Gastrocnemius medialis (tissue), 4 donors: ENCODE measurements at regions not wholly inside any gene's neighbourhood (a gene's known extent, or its start where the extent isn't known, plus 50 kb on each side); places are given as distances from the start of the nearest gene placed in this dataset.
A peak's percentile ranks its signal among the peaks of the same experiment; 100 is the strongest.

ENCODE experiments used
- ATAC-seq, 2 donors: fragments of 150-250 bp; one replicate each; pipeline ENCODE4 v1.9.1; 2016
- DNase-seq, 2 donors: peaks; one replicate each; pipeline ENCODE4 v3.0.0-alpha.2; 2019
- H3K27ac ChIP-seq, 4 donors: fragments of 200-600 bp; sonication (generic); 1 replicate in 1 of 4; 2 replicates in 3 of 4; pipeline ENCODE4 v1.5.1; 2016 to 2018; ENCODE audit warnings: mild to moderate bottlenecking in 2 of 4, moderate library complexity in 1 of 4
- H3K27me3 ChIP-seq, 3 donors: fragments of 200-600 bp; sonication (generic) in 2 of 3; 1 replicate in 1 of 3; 2 replicates in 2 of 3; pipeline versions ENCODE4 v1.5.1 to v1.6.0; 2016 to 2019; ENCODE audit warnings: mild to moderate bottlenecking in 1 of 3, moderate library complexity in 1 of 3
- H3K36me3 ChIP-seq, 2 donors: fragments of 200-600 bp; sonication (generic) in 1 of 2; one replicate each; pipeline ENCODE4 v1.5.1; 2017 to 2018
- H3K4me1 ChIP-seq, 2 donors: fragments of 200-600 bp; sonication (generic) in 1 of 2; one replicate each; pipeline ENCODE4 v1.5.1; 2016 to 2017; ENCODE audit warnings: mild to moderate bottlenecking in 2 of 2
- H3K4me3 ChIP-seq, 4 donors: fragments of 200-600 bp; sonication (generic) in 3 of 4; 1 replicate in 1 of 4; 2 replicates in 3 of 4; pipeline ENCODE4 v1.5.1; 2016 to 2019; ENCODE audit warnings: mild to moderate bottlenecking in 2 of 4
- H3K9me3 ChIP-seq, 3 donors: fragments of 200-600 bp; sonication (generic) in 2 of 3; 1 replicate in 1 of 3; 2 replicates in 2 of 3; pipeline ENCODE4 v1.5.1; 2016 to 2019
- CTCF ChIP-seq, 5 experiments: fragments of 450-650 bp in 3 of 5; fragments of 200-600 bp in 2 of 5; sonication (generic) in 2 of 5; IDR thresholded peaks in 4 of 5; conservative IDR thresholded peaks in 1 of 5; 1 replicate in 4 of 5; 2 replicates in 1 of 5; pipeline ENCODE4 v1.5.1; 2016 to 2019; ENCODE audit warnings: antibody characterized with exemption in 5 of 5, mild to moderate bottlenecking in 3 of 5, moderate library complexity in 3 of 5
- POLR2A ChIP-seq, 2 donors: fragments of 450-650 bp; IDR thresholded peaks; one replicate each; pipeline ENCODE4 v1.6.1; 2017; ENCODE audit warnings: antibody characterized with exemption in 2 of 2, mild to moderate bottlenecking in 2 of 2, moderate library complexity in 2 of 2
- in situ Hi-C, 4 donors: fragments of 200-750 bp; cut with MboI; loops; one replicate each; pipeline versions ENCODE4 v1.15.0 to v1.8.0; 2017; ENCODE audit warnings: low sequenced_read_pairs in 4 of 4
- intact Hi-C: fragments of 100-400 bp; cut with DNase I; formaldehyde crosslinking; loops from one replicate; pipeline ENCODE4 v1.15.1; 2023; ENCODE audit warnings: low total_unique reads

GRCh38 chr4:38568768-38569167 is 95.2 kb upstream of the KLF3 start:
- no peaks in the 10 kb centered on the region for H3K27me3 ChIP-seq
- H3K27ac ChIP-seq, result no peak overlapping the region
- TF ChIP-seq CTCF (IDR thresholded peaks at IDR 0.05 in 4 of 5, conservative IDR thresholded peaks at IDR 0.05 in 1 of 5), result no peak
- no peak for TF ChIP-seq POLR2A (IDR thresholded peaks at IDR 0.05)
- H3K36me3 ChIP-seq, result no peaks in the 10 kb centered on the region
- intact Hi-C loops, result no loop called here
- ATAC-seq (no peak), DNase-seq (no peak)
- no peak overlapping the region for H3K4me3 ChIP-seq
- no peaks in the 10 kb centered on the region for H3K9me3 ChIP-seq
- H3K4me1 ChIP-seq, result no peaks in the 10 kb centered on the region
- in situ Hi-C loops, result no loop called here

GRCh38 chr4:38570647-38571276 is 93.2 kb upstream of the KLF3 start:
- Histone ChIP-seq H3K27me3 (no peaks in the 10 kb centered on the region), H3K9me3 (no peaks in the 10 kb centered on the region), H3K4me3 (no peak overlapping the region), H3K4me1 (peaks cover 0 to 14% of the 10 kb centered on the region in 2 donors), H3K27ac (no peak overlapping the region), H3K36me3 (no peaks in the 10 kb centered on the region)
- ATAC-seq (no peak), DNase-seq (no peak)
- no peak for TF ChIP-seq POLR2A (IDR thresholded peaks at IDR 0.05)
- no peak for TF ChIP-seq CTCF (IDR thresholded peaks at IDR 0.05 in 4 of 5, conservative IDR thresholded peaks at IDR 0.05 in 1 of 5)
- in situ Hi-C loops, result no loop called here
- intact Hi-C loops, result loop anchor here (10.0 kb wide), 1 partner anchor 376 kb away; no protein-coding TSS in a partner anchor

GRCh38 chr4:38572793-38573192 is 91.2 kb upstream of the KLF3 start:
- Histone ChIP-seq H3K9me3 (no peaks in the 10 kb centered on the region), H3K4me1 (peaks cover 0 to 14% of the 10 kb centered on the region in 2 donors), H3K4me3 (no peak overlapping the region), H3K27ac (no peak overlapping the region), H3K27me3 (no peaks in the 10 kb centered on the region), H3K36me3 (no peaks in the 10 kb centered on the region)
- TF ChIP-seq POLR2A (IDR thresholded peaks at IDR 0.05), result no peak
- TF ChIP-seq CTCF (IDR thresholded peaks at IDR 0.05 in 4 of 5, conservative IDR thresholded peaks at IDR 0.05 in 1 of 5), result no peak
- in situ Hi-C loops (no loop called here), intact Hi-C loops (loop anchor here (10.0 kb wide), 1 partner anchor 378 kb away; no protein-coding TSS in a partner anchor)
- no peak for DNase-seq
- ATAC-seq, result no peak

GRCh38 chr4:38574559-38575333 is 89.3 kb upstream of the KLF3 start:
- Histone ChIP-seq H3K27ac (peak overlapping the region; percentile 80 to 91 (median 85)), H3K4me3 (peak overlapping the region in 3 of 4 donors; percentile 30 to 37 (median 30)), H3K4me1 (peaks cover 0 to 14% of the 10 kb centered on the region in 2 donors), H3K36me3 (no peaks in the 10 kb centered on the region), H3K27me3 (no peaks in the 10 kb centered on the region), H3K9me3 (no peaks in the 10 kb centered on the region)
- in situ Hi-C loops, result no loop called here
- TF ChIP-seq POLR2A (IDR thresholded peaks at IDR 0.05) (no peak), CTCF (IDR thresholded peaks at IDR 0.05 in 4 of 5, conservative IDR thresholded peaks at IDR 0.05 in 1 of 5) (no peak)
- peak; percentile 81 to 90 for DNase-seq
- peak; percentile 97 to 98 for ATAC-seq
- intact Hi-C loops, result loop anchor here (1.0 to 10.0 kb wide), 4 partner anchors 47 to 380 kb away; partner anchors contain the start of gene KLF3
